H1 (cell line): ENCODE measurements at regions not wholly inside any gene's neighbourhood (a gene's known extent, or its start where the extent isn't known, plus 50 kb on each side); places are given as distances from the start of the nearest gene placed in this dataset.

Source experiments
- CTCF ChIA-PET: fragments of 300-600 bp; sonication (Branson Sonifier 250); formaldehyde crosslinking; loops from one replicate; lab custom pipeline; 2021; ENCODE audit not compliant: partially characterized antibody; lab: Charles Lee
- POLR2A ChIA-PET: fragments of 300-600 bp; sonication (Branson Sonifier 250); formaldehyde crosslinking; loops from one replicate; lab custom pipeline; 2021; ENCODE audit warnings: inconsistent platforms; ENCODE audit not compliant: partially characterized antibody; lab: Charles Lee
- DNase-seq, 2 experiments: peaks; one replicate each; pipeline versions ENCODE4 v3.0.0 to v3.0.0-alpha.2; 2010 to 2022; ENCODE audit warnings: low spot score in 2 of 2, low read depth in 1 of 2, mixed read lengths in 1 of 2
- FAIRE-seq: peaks from 2 replicates; lab custom pipeline; 2011; peaks lifted over from hg19 to GRCh38; lab: Jason Lieb, UNC
- H2AFZ ChIP-seq: 2 replicates; pipeline ENCODE4 v1.8.1; 2012; ENCODE audit warnings: low read length, inconsistent platforms
- H2AK5ac ChIP-seq: 2 replicates; pipeline ENCODE4 v1.6.1; 2013; ENCODE audit warnings: low read depth, low read length
- H2BK120ac ChIP-seq: replicated peaks from 2 replicates; pipeline ENCODE3; 2013; ENCODE audit warnings: low read depth, low read length, inconsistent platforms
- H2BK12ac ChIP-seq: 2 replicates; pipeline ENCODE4 v1.6.1; 2013; ENCODE audit warnings: low read depth, low read length
- H2BK15ac ChIP-seq: 2 replicates; pipeline ENCODE4 v1.6.1; 2013; ENCODE audit warnings: low read length
- H2BK20ac ChIP-seq: 2 replicates; pipeline ENCODE4 v1.6.1; 2013; ENCODE audit warnings: low read length
- H2BK5ac ChIP-seq: 2 replicates; pipeline ENCODE4 v1.6.1; 2013; ENCODE audit warnings: low read depth, low read length
- H3K14ac ChIP-seq: 2 replicates; pipeline ENCODE4 v1.6.1; 2013; ENCODE audit warnings: inconsistent platforms; ENCODE audit not compliant: insufficient read length
- H3K18ac ChIP-seq: 2 replicates; pipeline ENCODE4 v1.6.1; 2013; ENCODE audit warnings: low read length; ENCODE audit errors: extremely low read depth
- H3K23ac ChIP-seq: 2 replicates; pipeline ENCODE4 v1.6.1; 2013; ENCODE audit warnings: inconsistent platforms; ENCODE audit not compliant: insufficient read length
- H3K23me2 ChIP-seq: 2 replicates; pipeline ENCODE4 v1.6.1; 2013; ENCODE audit warnings: low read depth, low read length
- H3K27ac ChIP-seq: 2 replicates; pipeline ENCODE4 v1.6.1; 2011; ENCODE audit warnings: low read depth, low read length, inconsistent platforms
- H3K27me3 ChIP-seq, 4 experiments: replicated peaks in 1 of 4; 1 replicate in 1 of 4; 2 replicates in 3 of 4; pipeline versions ENCODE4 v1.6.1 to v1.8.1; 2011 to 2013; ENCODE audit warnings: low read length in 3 of 4, mild to moderate bottlenecking in 3 of 4, inconsistent platforms in 2 of 4, mixed read lengths in 2 of 4, moderate library complexity in 1 of 4; ENCODE audit not compliant: control insufficient read depth in 3 of 4, insufficient read depth in 3 of 4; ENCODE audit errors: extremely low read depth in 1 of 4
- H3K36me3 ChIP-seq, 4 experiments: 2 replicates each; pipeline versions ENCODE4 v1.6.1 to v1.8.1; 2011 to 2013; ENCODE audit warnings: mild to moderate bottlenecking in 4 of 4, low read length in 3 of 4, moderate library complexity in 2 of 4, control low read depth in 1 of 4, inconsistent platforms in 1 of 4; ENCODE audit not compliant: insufficient read depth in 4 of 4, control insufficient read depth in 2 of 4
- H3K4ac ChIP-seq: replicated peaks from 2 replicates; pipeline ENCODE3; 2013; ENCODE audit warnings: low read length, low read depth, mixed read lengths, inconsistent platforms; ENCODE audit not compliant: insufficient read length
- H3K4me1 ChIP-seq, 4 experiments: replicated peaks in 1 of 4; 1 replicate in 1 of 4; 2 replicates in 3 of 4; pipeline versions ENCODE4 v1.6.1 to v1.8.1; 2011 to 2013; ENCODE audit warnings: low read length in 3 of 4, inconsistent platforms in 2 of 4, mixed read lengths in 1 of 4; ENCODE audit not compliant: insufficient read depth in 4 of 4, control insufficient read depth in 3 of 4
- H3K4me2 ChIP-seq, 2 experiments: 2 replicates each; pipeline versions ENCODE4 v1.6.1 to v1.8.1; 2011 to 2013; ENCODE audit warnings: low read depth in 2 of 2, low read length in 2 of 2, control low read depth in 1 of 2, inconsistent platforms in 1 of 2, mild to moderate bottlenecking in 1 of 2; ENCODE audit not compliant: insufficient read depth in 1 of 2
- H3K4me3 ChIP-seq, 4 experiments: fragments of 200-600, 300-600 bp in 1 of 4; sonication (generic), shearing (Covaris generic), sonication (Bioruptor Twin) in 1 of 4; 2 replicates each; pipeline versions ENCODE4 v1.5.1 to v1.8.1; 2011 to 2016; ENCODE audit warnings: low read length in 4 of 4, low read depth in 3 of 4, control low read depth in 2 of 4, inconsistent platforms in 2 of 4, mild to moderate bottlenecking in 2 of 4, mixed read lengths in 1 of 4, moderate library complexity in 1 of 4; ENCODE audit not compliant: insufficient read depth in 2 of 4; ENCODE audit errors: extremely low read depth in 1 of 4
- H3K56ac ChIP-seq: replicated peaks from 2 replicates; pipeline ENCODE3; 2013; ENCODE audit warnings: low read depth, mild to moderate bottlenecking, mixed read lengths, low read length, inconsistent platforms; ENCODE audit not compliant: insufficient read length
- H3K79me1 ChIP-seq: 2 replicates; pipeline ENCODE4 v1.6.1; 2013; ENCODE audit warnings: low read depth, low read length, control low read depth
- H3K79me2 ChIP-seq, 2 experiments: 2 replicates each; pipeline versions ENCODE4 v1.6.1 to v1.8.1; 2012 to 2013; ENCODE audit warnings: low read length in 2 of 2, mild to moderate bottlenecking in 2 of 2, inconsistent platforms in 1 of 2; ENCODE audit not compliant: insufficient read depth in 2 of 2, control insufficient read depth in 1 of 2
- H3K9ac ChIP-seq, 4 experiments: replicated peaks in 1 of 4; 1 replicate in 1 of 4; 2 replicates in 3 of 4; pipeline versions ENCODE4 v1.6.1 to v1.8.1; 2011 to 2013; ENCODE audit warnings: low read depth in 3 of 4, low read length in 3 of 4, control low read depth in 2 of 4, mild to moderate bottlenecking in 2 of 4, moderate library complexity in 2 of 4, inconsistent platforms in 1 of 4; ENCODE audit errors: extremely low read depth in 1 of 4
- H3K9me3 ChIP-seq, 2 experiments: 2 replicates each; pipeline versions ENCODE4 v1.6.1 to v1.8.1; 2012 to 2013; ENCODE audit warnings: mild to moderate bottlenecking in 2 of 2, moderate library complexity in 2 of 2, control low read depth in 1 of 2, inconsistent platforms in 1 of 2, low read depth in 1 of 2, low read length in 1 of 2, mixed read lengths in 1 of 2; ENCODE audit not compliant: insufficient read depth in 2 of 2
- H4K20me1 ChIP-seq, 2 experiments: replicated peaks in 1 of 2; 2 replicates each; pipeline versions ENCODE3 to v1.8.1; 2011 to 2013; ENCODE audit warnings: inconsistent platforms in 2 of 2, low read length in 2 of 2, mild to moderate bottlenecking in 1 of 2; ENCODE audit not compliant: insufficient read depth in 2 of 2, control insufficient read depth in 1 of 2
- H4K5ac ChIP-seq: 2 replicates; pipeline ENCODE4 v1.6.1; 2013; ENCODE audit warnings: low read length, low read depth, mixed read lengths, inconsistent platforms; ENCODE audit not compliant: insufficient read length
- H4K8ac ChIP-seq: 2 replicates; pipeline ENCODE4 v1.8.0; 2013; ENCODE audit warnings: mild to moderate bottlenecking, moderate library complexity, low read length, inconsistent platforms; ENCODE audit not compliant: insufficient read depth; ENCODE audit errors: extremely low read depth
- H4K91ac ChIP-seq: replicated peaks from 2 replicates; pipeline ENCODE3; 2013; ENCODE audit warnings: low read length, mixed read lengths, inconsistent platforms; ENCODE audit not compliant: insufficient read length
- BACH1 ChIP-seq: IDR thresholded peaks from 2 replicates; pipeline ENCODE4 v1.6.1; 2012; ENCODE audit warnings: low read length, improper control_type of control experiment
- CTCF ChIP-seq, 3 experiments: IDR thresholded peaks; 1 replicate in 2 of 3; 2 replicates in 1 of 3; pipeline versions ENCODE4 v1.5.1 to v1.6.1; 2011; ENCODE audit warnings: low read length in 3 of 3, mild to moderate bottlenecking in 3 of 3, inconsistent platforms in 2 of 3, low read depth in 1 of 3, moderate library complexity in 1 of 3; ENCODE audit not compliant: insufficient read depth in 1 of 3; ENCODE audit errors: control extremely low read depth in 1 of 3
- GABPA ChIP-seq: IDR thresholded peaks from 2 replicates; pipeline ENCODE4 v1.6.1; 2011; ENCODE audit warnings: mild to moderate bottlenecking, low read length, moderate library complexity, borderline replicate concordance; ENCODE audit not compliant: insufficient read depth
- NRF1 ChIP-seq: IDR thresholded peaks from 2 replicates; pipeline ENCODE4 v1.6.1; 2011; ENCODE audit warnings: mild to moderate bottlenecking, low read depth, low read length, improper control_type of control experiment
- POLR2A ChIP-seq, 2 experiments: IDR thresholded peaks; 1 replicate in 1 of 2; 2 replicates in 1 of 2; pipeline ENCODE4 v1.6.1; 2011; ENCODE audit warnings: low read depth in 2 of 2, low read length in 2 of 2, mild to moderate bottlenecking in 2 of 2; ENCODE audit errors: control extremely low read depth in 1 of 2
- POLR2AphosphoS5 ChIP-seq: IDR thresholded peaks from 2 replicates; pipeline ENCODE4 v1.6.1; 2011; ENCODE audit warnings: low read depth, low read length
- POU5F1 ChIP-seq: IDR thresholded peaks from 2 replicates; pipeline ENCODE4 v1.6.1; 2011; ENCODE audit warnings: low read depth, mild to moderate bottlenecking, low read length, moderate library complexity
- USF2 ChIP-seq: IDR thresholded peaks from 2 replicates; pipeline ENCODE4 v1.6.1; 2011; ENCODE audit warnings: low read length, improper control_type of control experiment
- WGBS, 2 experiments: shearing (Covaris generic) in 1 of 2; methylation state at CpG; one replicate each; pipeline versions ENCODE4 v1.1.6 to v1.1.7; 2013 to 2015; ENCODE audit warnings: low lambda C conversion rate in 2 of 2, mixed read lengths in 2 of 2, inconsistent platforms in 1 of 2, low coverage in 1 of 2, missing lambda C conversion rate in 1 of 2; ENCODE audit not compliant: insufficient replicate concordance in 2 of 2, insufficient coverage in 1 of 2, insufficient read length in 1 of 2; ENCODE audit errors: extremely low coverage in 1 of 2, missing lambda C conversion rate in 1 of 2; 5-methylcytosine and 5-hydroxymethylcytosine counted together

- Histone ChIP-seq H3K36me3 (no peaks in the 10 kb centered on the region), H2BK120ac (no peak overlapping the region), H3K23me2 (no peaks in the 10 kb centered on the region), H3K4ac (no peak overlapping the region), H2AFZ (no peak overlapping the region), H3K18ac (no peak overlapping the region), H3K4me2 (no peak overlapping the region), H3K14ac (no peak overlapping the region), H3K27ac (no peak overlapping the region), H3K56ac (no peak overlapping the region), H4K5ac (no peak overlapping the region), H2BK5ac (no peak overlapping the region), H2BK12ac (no peak overlapping the region), H3K4me1 (no peaks in the 10 kb centered on the region; a peak in 1 of 7 replicates), H2BK15ac (no peak overlapping the region), H2AK5ac (no peak overlapping the region), H3K4me3 (no peak overlapping the region), H3K27me3 (no peaks in the 10 kb centered on the region), H4K91ac (no peak overlapping the region), H3K23ac (no peak overlapping the region), H3K9ac (no peak overlapping the region), H4K8ac (no peak overlapping the region), H3K79me1 (no peaks in the 10 kb centered on the region), H4K20me1 (no peaks in the 10 kb centered on the region), H3K79me2 (no peaks in the 10 kb centered on the region), H2BK20ac (no peak overlapping the region), H3K9me3 (no peaks in the 10 kb centered on the region)
- DNase-seq (no peak), FAIRE-seq (no peak)
- CTCF ChIA-PET, result interaction anchor here (1.3 to 1.6 kb wide), 2 partner anchors 41 to 566 kb away, joined by 4 read pairs; no protein-coding TSS in a partner anchor
- POLR2A ChIA-PET, result no interaction called here
- WGBS, 2 experiments, result 94% methylated on average over 4 of the region's 4 CpGs; no CpG with 5 or more reads in 1 of the 2 experiments
- TF ChIP-seq BACH1 (no peak), GABPA (no peak), POLR2A (IDR thresholded peaks at IDR 0.05; ENCODE audit: control extremely low read depth in 1 of 2, low read depth in 2 of 2, low read length in 2 of 2) (no peak), CTCF (IDR thresholded peaks at IDR 0.05; ENCODE audit: control extremely low read depth in 1 of 3, insufficient read depth in 1 of 3, low read depth in 1 of 3, low read length in 3 of 3) (no peak), NRF1 (no peak), POLR2AphosphoS5 (no peak), POU5F1 (no peak), USF2 (no peak)
These were observed 257.1 kb downstream of the HNMT start for GRCh38 chr2:138221358-138221757.
